ENCODE measurements at regions not wholly inside any gene's neighbourhood (a gene's known extent, or its start where the extent isn't known, plus 50 kb on each side); places are given as distances from the start of the nearest gene placed in this dataset.

DNA sequence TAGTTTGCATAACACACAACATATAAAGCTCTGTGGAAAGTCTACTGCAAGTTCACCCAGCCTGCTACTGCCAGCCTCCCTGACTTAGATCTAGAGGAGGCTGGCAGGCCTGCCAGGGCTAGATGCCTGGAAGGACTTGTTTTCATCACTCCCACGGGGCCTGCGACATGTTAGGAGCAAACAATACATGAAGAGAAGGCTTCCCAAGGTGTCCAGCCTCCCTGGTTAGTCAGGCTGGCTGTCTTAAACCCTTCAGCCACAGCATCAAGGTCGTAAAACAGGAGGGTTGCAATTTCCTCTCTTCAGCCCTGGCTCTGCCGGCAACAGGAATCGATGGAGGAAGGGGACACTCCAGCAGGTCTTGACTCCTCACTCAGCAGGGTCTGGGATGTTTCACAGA, 104.5 kb downstream of the NGF start:
- no peaks in the 10 kb centered on the region for H3K4me1 ChIP-seq
- DNase-seq (ENCODE audit: low spot score in 2 of 2) = no peak
- no peaks in the 10 kb centered on the region for H3K27me3 ChIP-seq
- no peak overlapping the region for H3K27ac ChIP-seq
- 65% methylated on average over 4 of the region's 5 CpGs for WGBS
- H3K4me3 ChIP-seq = no peak overlapping the region
- H3K36me3 ChIP-seq = no peaks in the 10 kb centered on the region
- TF ChIP-seq CTCF (IDR thresholded peaks at IDR 0.05) (no peak), POLR2A (IDR thresholded peaks at IDR 0.05) (no peak), EP300 (IDR thresholded peaks at IDR 0.05) (no peak), POLR2AphosphoS5 (IDR thresholded peaks at IDR 0.05) (no peak)
- H3K9me3 ChIP-seq = no peaks in the 10 kb centered on the region

- Histone ChIP-seq H3K27me3 (no peaks in the 10 kb centered on the region), H3K9me3 (no peaks in the 10 kb centered on the region), H3K36me3 (no peaks in the 10 kb centered on the region), H3K4me3 (no peak overlapping the region), H3K4me1 (no peaks in the 10 kb centered on the region), H3K27ac (no peak overlapping the region)
- 62% methylated on average over 3 of the region's 3 CpGs for WGBS
- no peak for DNase-seq (ENCODE audit: low spot score in 2 of 2)
- no peak for TF ChIP-seq POLR2AphosphoS5 (IDR thresholded peaks at IDR 0.05)
- TF ChIP-seq EP300 (IDR thresholded peaks at IDR 0.05) = no peak
- TF ChIP-seq POLR2A (IDR thresholded peaks at IDR 0.05) = no peak
- no peak for TF ChIP-seq CTCF (IDR thresholded peaks at IDR 0.05)
Observed at GRCh38 chr1:115230281-115230680, 107.8 kb downstream of the NGF start.

DNA sequence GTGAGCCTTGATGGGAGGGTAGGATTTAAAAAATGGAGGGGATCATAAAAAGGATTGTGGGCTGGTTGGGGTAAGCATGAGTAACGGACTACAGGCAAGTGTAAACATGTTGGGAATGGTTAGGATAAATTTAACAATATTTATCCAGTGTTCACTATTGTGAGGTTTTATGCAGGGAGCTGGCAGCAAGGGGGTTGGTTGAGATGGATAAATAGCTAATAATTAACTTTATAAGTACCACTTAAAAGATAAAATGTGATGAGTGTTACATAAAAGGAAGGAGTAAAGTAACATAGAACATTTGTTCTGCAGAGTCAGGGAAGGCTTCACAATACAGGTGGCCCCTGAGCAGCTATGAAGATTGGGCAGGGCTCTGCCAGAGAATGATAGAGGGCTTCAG, 109.0 kb downstream of the NGF start:
- no peak for DNase-seq (ENCODE audit: low spot score in 2 of 2)
- TF ChIP-seq CTCF (IDR thresholded peaks at IDR 0.05) (no peak), EP300 (IDR thresholded peaks at IDR 0.05) (no peak), POLR2A (IDR thresholded peaks at IDR 0.05) (no peak), POLR2AphosphoS5 (IDR thresholded peaks at IDR 0.05) (no peak)
- peaks cover 7% of the 10 kb centered on the region for H3K4me1 ChIP-seq
- 71% methylated on average over 1 of the region's 1 CpG for WGBS
- no peaks in the 10 kb centered on the region for H3K27me3 ChIP-seq
- H3K4me3 ChIP-seq = no peak overlapping the region
- H3K9me3 ChIP-seq = no peaks in the 10 kb centered on the region
- no peaks in the 10 kb centered on the region for H3K36me3 ChIP-seq
- no peak overlapping the region for H3K27ac ChIP-seq

- TF ChIP-seq POLR2A (IDR thresholded peaks at IDR 0.05) = no peak
- TF ChIP-seq CTCF (IDR thresholded peaks at IDR 0.05) = no peak
- no peak for TF ChIP-seq EP300 (IDR thresholded peaks at IDR 0.05)
- no peak for TF ChIP-seq POLR2AphosphoS5 (IDR thresholded peaks at IDR 0.05)
- Histone ChIP-seq H3K27ac (no peak overlapping the region), H3K36me3 (no peaks in the 10 kb centered on the region), H3K9me3 (no peaks in the 10 kb centered on the region), H3K4me1 (peaks cover 12% of the 10 kb centered on the region), H3K4me3 (no peak overlapping the region), H3K27me3 (no peaks in the 10 kb centered on the region)
- DNase-seq (ENCODE audit: low spot score in 2 of 2) = no peak
- 84% methylated on average over 4 of the region's 4 CpGs for WGBS
Observed at GRCh38 chr1:115228191-115228590, 109.9 kb downstream of the NGF start.

DNA sequence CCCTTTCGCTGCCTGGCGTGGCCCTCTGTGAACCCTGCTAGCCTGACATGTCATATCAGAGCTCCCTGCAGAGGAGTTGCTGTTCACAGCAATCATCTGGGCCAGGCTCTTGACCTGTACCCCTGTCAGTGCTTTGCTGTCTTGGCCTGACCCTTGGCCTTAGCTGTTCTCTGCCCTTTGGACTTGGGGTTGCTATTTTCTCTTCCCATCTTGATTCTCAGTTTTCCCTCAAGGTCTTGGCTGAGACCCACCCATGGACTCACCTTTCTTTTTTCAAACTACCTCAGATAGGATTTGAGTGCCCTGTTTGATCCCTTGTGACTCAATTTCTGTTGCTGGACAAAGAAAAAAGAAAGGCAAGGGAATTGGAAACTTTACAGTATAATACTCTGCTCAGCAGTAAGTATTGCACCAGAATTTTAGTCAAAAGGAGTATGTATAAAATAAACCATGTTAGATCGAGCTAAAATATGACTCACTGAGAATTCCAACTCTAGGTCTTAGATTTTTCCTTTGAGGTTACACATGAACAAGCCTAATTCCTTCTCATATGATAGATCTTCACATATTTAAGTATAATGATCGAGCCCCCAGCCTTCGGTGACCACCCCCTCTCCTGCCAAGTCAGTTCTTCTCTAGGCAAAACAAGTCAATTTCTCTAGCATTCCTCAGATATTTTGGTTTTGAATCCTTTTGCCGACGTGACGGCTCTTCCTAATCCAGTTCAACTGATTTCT, 110.5 kb downstream of the NGF start:
- 79% methylated on average over 8 of the region's 8 CpGs for WGBS
- H3K4me1 ChIP-seq = peaks cover 15% of the 10 kb centered on the region
- no peaks in the 10 kb centered on the region for H3K27me3 ChIP-seq
- H3K4me3 ChIP-seq = no peak overlapping the region
- H3K9me3 ChIP-seq = no peaks in the 10 kb centered on the region
- H3K27ac ChIP-seq = no peak overlapping the region
- no peak for DNase-seq (ENCODE audit: low spot score in 2 of 2)
- H3K36me3 ChIP-seq = no peaks in the 10 kb centered on the region
- TF ChIP-seq CTCF (IDR thresholded peaks at IDR 0.05) = no peak
- no peak for TF ChIP-seq EP300 (IDR thresholded peaks at IDR 0.05)
- TF ChIP-seq POLR2A (IDR thresholded peaks at IDR 0.05) = no peak
- no peak for TF ChIP-seq POLR2AphosphoS5 (IDR thresholded peaks at IDR 0.05)
